CD4-positive, alpha-beta T cell treated with Interleukin-2 at 100 ng/mL for 4 hours (primary cell): ENCODE measurements at regions not wholly inside any gene's neighbourhood (a gene's known extent, or its start where the extent isn't known, plus 50 kb on each side); places are given as distances from the start of the nearest gene placed in this dataset.

Source experiments
- DNase-seq: peaks from one replicate; pipeline ENCODE4 v3.0.0-alpha.2; 2020; ENCODE audit warnings: low spot score

DNA sequence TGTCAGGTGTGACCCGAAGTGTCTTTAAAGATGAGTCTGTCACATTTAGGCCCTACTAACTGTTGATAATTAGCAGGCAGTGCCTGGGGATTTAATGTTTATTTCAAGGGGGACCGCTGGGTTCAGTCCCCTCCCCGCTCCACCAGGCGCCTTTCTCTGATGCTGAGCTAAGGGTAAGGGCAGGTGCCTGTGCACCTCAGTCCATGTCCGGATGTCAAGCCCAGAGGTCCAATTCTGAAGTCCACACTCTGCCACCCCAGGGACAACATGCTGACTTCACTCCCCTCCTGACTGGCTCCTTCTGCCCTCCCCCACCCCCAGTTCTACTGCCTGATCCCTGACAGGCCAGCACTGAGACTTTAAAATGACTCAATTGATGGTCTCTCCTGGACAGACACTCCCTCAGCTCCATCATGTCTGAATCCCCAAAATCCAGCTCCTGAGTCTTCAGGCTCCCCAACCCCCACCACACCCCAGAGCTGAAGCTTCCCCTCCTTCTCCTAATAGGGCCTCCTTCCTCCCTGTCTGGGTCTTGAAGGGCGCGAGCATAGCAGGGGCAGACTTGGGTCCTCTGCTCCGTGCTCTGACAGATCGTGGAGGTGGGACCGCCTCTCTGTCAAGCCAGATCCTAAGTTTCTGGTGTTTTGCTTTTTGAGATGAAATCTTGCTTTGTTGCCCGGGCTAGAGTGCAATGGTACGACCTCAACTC, 49.8 kb upstream of the ANO1 start:
- DNase-seq: no peak
